CD14-positive monocyte (primary cell): ENCODE measurements at regions not wholly inside any gene's neighbourhood (a gene's known extent, or its start where the extent isn't known, plus 50 kb on each side); places are given as distances from the start of the nearest gene placed in this dataset.

Experiments
- DNase-seq, 3 donors: peaks; one replicate each; pipeline ENCODE4 v3.0.0-alpha.2; 2011 to 2022
- H2AFZ ChIP-seq: 2 replicates; pipeline ENCODE4 v1.6.0; 2012; ENCODE audit warnings: mild to moderate bottlenecking, low read depth, low read length, inconsistent platforms; ENCODE audit not compliant: insufficient read depth, poor library complexity, severe bottlenecking
- H3K27ac ChIP-seq, 2 donors: 1 replicate in 1 of 2; 2 replicates in 1 of 2; pipeline ENCODE4 v1.5.1; 2012 to 2013; ENCODE audit warnings: low read length in 2 of 2, control low read depth in 1 of 2, inconsistent platforms in 1 of 2, low read depth in 1 of 2, mild to moderate bottlenecking in 1 of 2
- H3K27me3 ChIP-seq, 2 donors: one replicate each; pipeline versions ENCODE4 v1.6.0 to v1.6.1; 2011 to 2013; ENCODE audit warnings: low read length in 2 of 2; ENCODE audit not compliant: control insufficient read depth in 2 of 2, insufficient read depth in 2 of 2
- H3K36me3 ChIP-seq, 2 donors: replicated peaks in 1 of 2; 1 replicate in 1 of 2; 2 replicates in 1 of 2; pipeline versions ENCODE4 v1.5.1 to v1.6.1; 2012 to 2013; ENCODE audit warnings: low read length in 2 of 2, control low read depth in 1 of 2, inconsistent platforms in 1 of 2, mild to moderate bottlenecking in 1 of 2; ENCODE audit not compliant: insufficient read depth in 2 of 2, control insufficient read depth in 1 of 2
- H3K4me1 ChIP-seq, 2 donors: 1 replicate in 1 of 2; 2 replicates in 1 of 2; pipeline versions ENCODE4 v1.5.1 to v1.6.1; 2012 to 2013; ENCODE audit warnings: low read length in 2 of 2, control low read depth in 1 of 2, inconsistent platforms in 1 of 2, mild to moderate bottlenecking in 1 of 2, moderate library complexity in 1 of 2; ENCODE audit not compliant: insufficient read depth in 2 of 2, control insufficient read depth in 1 of 2
- H3K4me2 ChIP-seq: replicated peaks from 2 replicates; pipeline ENCODE3; 2012; ENCODE audit warnings: low read length, moderate library complexity, mild to moderate bottlenecking; ENCODE audit not compliant: poor library complexity, severe bottlenecking; ENCODE audit errors: extremely low read depth
- H3K4me3 ChIP-seq, 3 experiments: fragments of 200-600 bp in 1 of 3; sonication (generic) in 1 of 3; replicated peaks in 1 of 3; 1 replicate in 2 of 3; 2 replicates in 1 of 3; pipeline ENCODE4 v1.5.1; 2011 to 2013; ENCODE audit warnings: low read length in 3 of 3, mild to moderate bottlenecking in 3 of 3, control low read depth in 2 of 3, low read depth in 2 of 3, inconsistent platforms in 1 of 3, moderate library complexity in 1 of 3
- H3K79me2 ChIP-seq: 2 replicates; pipeline ENCODE4 v1.6.0; 2012; ENCODE audit warnings: mild to moderate bottlenecking, control low read depth, inconsistent platforms, low read length, moderate library complexity; ENCODE audit not compliant: insufficient read depth
- H3K9ac ChIP-seq: 2 replicates; pipeline ENCODE4 v1.6.0; 2017; ENCODE audit warnings: low read length, mild to moderate bottlenecking; ENCODE audit not compliant: insufficient read depth, poor library complexity, severe bottlenecking
- H3K9me3 ChIP-seq, 2 donors: replicated peaks in 1 of 2; 1 replicate in 1 of 2; 2 replicates in 1 of 2; pipeline versions ENCODE4 v1.5.1 to v1.6.1; 2012 to 2013; ENCODE audit warnings: low read length in 2 of 2, control low read depth in 1 of 2; ENCODE audit not compliant: control insufficient read depth in 1 of 2, insufficient read depth in 1 of 2
- H4K20me1 ChIP-seq: 2 replicates; pipeline ENCODE4 v1.6.0; 2012; ENCODE audit warnings: mild to moderate bottlenecking, low read length, control low read depth, moderate library complexity; ENCODE audit not compliant: insufficient read depth
- H3K27ac Mint-ChIP-seq, 7 donors: one replicate each; pipeline ENCODE4 v1.8.0; 2020; ENCODE audit warnings: mild to moderate bottlenecking in 7 of 7, mixed read lengths in 7 of 7, moderate library complexity in 6 of 7, inconsistent platforms in 2 of 7
- H3K27me3 Mint-ChIP-seq, 3 donors: one replicate each; pipeline ENCODE4 v1.8.0; 2021 to 2022; ENCODE audit warnings: low read depth in 3 of 3, mild to moderate bottlenecking in 3 of 3, mixed read lengths in 3 of 3, moderate library complexity in 3 of 3, inconsistent platforms in 1 of 3
- H3K36me3 Mint-ChIP-seq, 2 donors: one replicate each; pipeline ENCODE4 v1.8.0; 2020; ENCODE audit warnings: mixed read lengths in 2 of 2, inconsistent platforms in 1 of 2, mild to moderate bottlenecking in 1 of 2
- H3K4me1 Mint-ChIP-seq: one replicate; pipeline ENCODE4 v1.8.0; 2020; ENCODE audit warnings: mild to moderate bottlenecking, mixed read lengths
- H3K4me3 Mint-ChIP-seq, 2 donors: one replicate each; pipeline ENCODE4 v1.8.0; 2020; ENCODE audit warnings: mild to moderate bottlenecking in 2 of 2, mixed read lengths in 2 of 2, moderate library complexity in 1 of 2
- H3K9me3 Mint-ChIP-seq, 7 donors: one replicate each; pipeline ENCODE4 v1.8.0; 2020 to 2022; ENCODE audit warnings: mixed read lengths in 7 of 7, mild to moderate bottlenecking in 6 of 7, moderate library complexity in 6 of 7, inconsistent platforms in 2 of 7
- CTCF ChIP-seq: fragments of 200-600 bp; IDR thresholded peaks from one replicate; pipeline ENCODE4 v1.8.0; 2022; ENCODE audit warnings: antibody characterized with exemption, mild to moderate bottlenecking
- WGBS: methylation state at CpG from one replicate; pipeline ENCODE4 v1.1.5; 2013; ENCODE audit warnings: missing lambda C conversion rate; ENCODE audit not compliant: insufficient coverage; 5-methylcytosine and 5-hydroxymethylcytosine counted together
- intact Hi-C, 2 donors: fragments of 100-400 bp; cut with micrococcal nuclease; formaldehyde crosslinking; loops; one replicate each; pipeline versions ENCODE4 v1.15.0 to v1.15.1; 2023

DNA sequence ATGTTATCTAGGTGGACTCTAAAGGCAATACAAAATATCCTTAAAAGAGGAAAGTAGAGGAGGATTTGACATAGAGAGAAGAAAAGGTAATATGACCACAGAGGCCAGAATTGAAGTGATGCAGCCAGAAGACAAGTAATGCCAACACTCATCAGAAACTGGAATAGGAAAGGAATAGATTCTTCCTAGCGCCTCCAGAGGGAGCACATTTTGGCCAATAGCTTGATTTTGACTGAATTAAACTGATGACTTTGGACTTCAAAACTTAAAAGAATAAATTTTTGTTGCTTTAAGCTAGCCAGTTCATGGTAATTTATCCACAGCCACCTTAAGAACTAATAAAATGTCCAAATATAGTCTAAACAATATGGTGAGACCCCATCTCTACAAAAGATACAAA lies 1921.9 kb downstream of the OLFM4 start:
- intact Hi-C loops = no loop called here
- no peak for TF ChIP-seq CTCF

GRCh38 chr13:54953786-54954185 lies 1925.2 kb downstream of the OLFM4 start:
- peaks cover 6 to 10% of the 10 kb centered on the region in 2 donors for H3K9me3 ChIP-seq
- no peak overlapping the region for H3K27ac ChIP-seq
- H3K79me2 ChIP-seq = no peaks in the 10 kb centered on the region
- no peaks in the 10 kb centered on the region for H3K27me3 ChIP-seq
- H3K27ac Mint-ChIP-seq = no peak overlapping the region
- no peaks in the 10 kb centered on the region for H3K4me1 Mint-ChIP-seq
- H3K4me1 ChIP-seq = no peaks in the 10 kb centered on the region
- TF ChIP-seq CTCF = no peak
- no CpG with 5 or more reads among the region's 1 CpG for WGBS
- H4K20me1 ChIP-seq = no peaks in the 10 kb centered on the region
- no peak overlapping the region for H3K4me3 ChIP-seq
- intact Hi-C loops = no loop called here
- H3K36me3 ChIP-seq = no peaks in the 10 kb centered on the region
- DNase-seq = no peak
- H2AFZ ChIP-seq = no peak overlapping the region
- no peaks in the 10 kb centered on the region for H3K36me3 Mint-ChIP-seq
- H3K4me2 ChIP-seq = no peak overlapping the region
- H3K9me3 Mint-ChIP-seq = peaks cover 0 to 7% (median 2%) of the 10 kb centered on the region in 7 donors
- H3K27me3 Mint-ChIP-seq = no peaks in the 10 kb centered on the region
- H3K9ac ChIP-seq = no peak overlapping the region
- H3K4me3 Mint-ChIP-seq = no peak overlapping the region

More for the DNA sequence above, 1921.9 kb downstream of the OLFM4 start:
- H2AFZ ChIP-seq = no peak overlapping the region
- Mint-ChIP-seq H3K27ac (no peak overlapping the region), H3K9me3 (peaks cover 0 to 6% (median 2%) of the 10 kb centered on the region in 7 donors), H3K4me3 (no peak overlapping the region), H3K27me3 (no peaks in the 10 kb centered on the region), H3K36me3 (no peaks in the 10 kb centered on the region), H3K4me1 (no peaks in the 10 kb centered on the region)
- no peak for DNase-seq
- H3K4me3 ChIP-seq = no peak overlapping the region
- H3K4me1 ChIP-seq = no peaks in the 10 kb centered on the region
- H3K4me2 ChIP-seq = no peak overlapping the region
- no peaks in the 10 kb centered on the region for H3K36me3 ChIP-seq
- no peaks in the 10 kb centered on the region for H3K79me2 ChIP-seq
- H3K27ac ChIP-seq = no peak overlapping the region
- H3K9ac ChIP-seq = no peak overlapping the region
- no peaks in the 10 kb centered on the region for H4K20me1 ChIP-seq
- H3K27me3 ChIP-seq = no peaks in the 10 kb centered on the region
- no CpG with 5 or more reads among the region's 1 CpG for WGBS
- H3K9me3 ChIP-seq = peaks cover 0 to 3% of the 10 kb centered on the region in 2 donors
